Urinary bladder (tissue), 3 donors: ENCODE measurements at regions not wholly inside any gene's neighbourhood (a gene's known extent, or its start where the extent isn't known, plus 50 kb on each side); places are given as distances from the start of the nearest gene placed in this dataset.
"Not testable (repeated sequence)": the region's sequence is repeated elsewhere in the genome, so short reads cannot be mapped to it uniquely, and the experiment has no call there.

Experiments used
- DNase-seq: peaks from one replicate; pipeline ENCODE4 v3.0.0-alpha.2; 2015; ENCODE audit errors: extremely low spot score
- H3K27ac ChIP-seq: one replicate; pipeline ENCODE4 v1.5.1; 2013; ENCODE audit warnings: low read depth, mild to moderate bottlenecking, moderate library complexity
- H3K36me3 ChIP-seq: one replicate; pipeline ENCODE4 v1.6.1; 2013; ENCODE audit warnings: mild to moderate bottlenecking, moderate library complexity; ENCODE audit not compliant: insufficient read depth
- H3K4me1 ChIP-seq: one replicate; pipeline ENCODE4 v1.6.1; 2013; ENCODE audit warnings: mild to moderate bottlenecking, moderate library complexity; ENCODE audit not compliant: insufficient read depth
- H3K4me3 ChIP-seq: one replicate; pipeline ENCODE4 v1.5.1; 2013; ENCODE audit warnings: low read depth, low read length
- WGBS: extraction: QIAGEN DNeasy Blood & Tissue Kit; methylation state at CpG from one replicate; pipeline ENCODE4 v1.1.7; 2013; 5-methylcytosine and 5-hydroxymethylcytosine counted together
- donor health status: healthy with polysubstance abuse.
- donor health status: healthy.

DNA sequence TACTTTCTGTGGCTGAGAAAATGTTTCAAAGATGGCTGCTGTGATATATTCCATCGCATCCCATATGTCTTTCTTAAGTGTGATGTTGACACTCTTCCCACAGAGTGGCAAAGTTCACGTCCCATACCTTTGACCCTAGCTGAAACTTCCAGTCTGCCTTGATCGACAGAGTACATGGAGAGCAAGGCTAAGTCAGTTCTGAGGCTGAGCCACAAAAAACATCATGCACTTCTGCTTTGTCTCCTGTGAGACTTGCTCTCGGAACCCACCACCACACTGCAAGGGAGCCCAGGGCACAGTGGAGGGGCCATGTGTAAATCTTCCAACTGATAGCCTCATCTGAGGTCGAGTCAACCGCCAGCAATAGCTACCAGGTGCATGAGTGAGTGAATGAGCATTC, 431.9 kb upstream of the RUNX1 start:
- Histone ChIP-seq H3K4me1 (no peaks in the 10 kb centered on the region), H3K36me3 (no peaks in the 10 kb centered on the region), H3K4me3 (no peak overlapping the region), H3K27ac (no peak overlapping the region)
- WGBS, result 92% methylated on average over 6 of the region's 6 CpGs
- no peak for DNase-seq

DNA sequence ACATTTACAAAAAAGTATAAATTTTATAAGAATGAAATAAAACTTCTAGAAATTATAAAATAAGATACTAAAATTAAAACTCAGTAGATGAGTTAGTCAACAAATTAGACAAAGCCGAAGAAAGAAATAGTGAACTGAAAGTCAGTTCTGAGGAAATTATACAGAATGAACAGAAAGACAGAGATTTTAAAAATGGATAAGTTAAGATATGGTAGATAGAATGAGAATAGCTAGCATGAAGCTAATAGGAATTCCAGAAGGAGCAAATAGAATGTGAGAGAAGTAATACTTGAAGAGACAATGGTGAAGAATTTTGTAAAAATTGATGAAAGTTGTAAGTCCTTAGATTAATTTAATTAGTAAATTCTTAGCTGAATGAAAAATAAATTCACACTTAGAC, 430.4 kb upstream of the RUNX1 start:
- H3K27ac ChIP-seq, result no peak overlapping the region
- H3K36me3 ChIP-seq, result no peaks in the 10 kb centered on the region
- H3K4me3 ChIP-seq, result no peak overlapping the region
- no peak for DNase-seq
- WGBS, result 93% methylated on average over 1 of the region's 1 CpG
- no peaks in the 10 kb centered on the region for H3K4me1 ChIP-seq

- Histone ChIP-seq H3K36me3 (no peaks in the 10 kb centered on the region), H3K4me3 (no peak overlapping the region), H3K27ac (peak overlapping the region; percentile 56), H3K4me1 (no peaks in the 10 kb centered on the region)
- DNase-seq, result no peak
Observed at GRCh38 chr21:35479065-35479448, 430.0 kb upstream of the RUNX1 start.

DNA sequence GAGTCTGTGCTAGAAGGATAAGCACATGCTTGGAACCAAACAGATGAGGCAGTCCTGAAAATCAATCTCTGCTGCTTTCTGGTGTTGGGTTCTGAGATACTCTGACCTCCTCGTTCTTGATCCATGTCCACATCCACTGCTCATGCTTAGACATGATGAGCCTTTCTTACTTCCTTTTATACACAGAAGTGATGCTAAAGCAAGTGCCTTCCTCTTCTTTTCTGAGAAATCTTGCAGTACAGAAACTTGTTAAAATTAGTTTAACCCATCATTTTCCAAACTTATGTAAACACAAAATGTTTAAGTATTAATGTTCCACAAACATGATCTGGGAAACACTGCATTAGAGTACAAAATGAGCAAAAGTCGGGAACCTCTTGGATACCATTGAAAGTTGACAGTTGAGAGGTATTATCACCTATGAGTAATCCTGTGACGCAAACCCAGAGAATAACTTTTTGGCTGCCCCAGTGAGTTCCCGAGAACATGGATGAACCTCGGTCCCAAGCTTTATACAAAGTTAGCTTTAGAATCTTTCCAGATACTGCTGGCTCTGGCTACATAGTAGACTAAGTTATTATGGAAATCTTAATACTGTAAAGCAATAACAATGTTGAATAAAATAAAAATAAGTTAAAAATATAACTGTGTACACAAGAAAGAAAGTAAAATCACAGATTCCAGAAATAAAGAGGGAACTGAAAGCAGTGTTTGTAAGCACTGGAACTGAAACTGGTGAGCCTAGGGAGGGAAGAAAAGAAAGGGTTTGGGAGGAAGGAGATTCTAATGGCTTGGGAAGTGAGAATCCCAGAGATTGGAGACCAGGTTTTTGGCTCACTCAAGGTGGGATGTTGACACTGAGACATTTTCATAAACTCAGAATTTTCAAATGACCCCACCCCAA, 429.3 kb upstream of the RUNX1 start:
- H3K4me1 ChIP-seq, result no peaks in the 10 kb centered on the region
- peak overlapping the region; percentile 56 for H3K27ac ChIP-seq
- DNase-seq, result no peak
- no peak overlapping the region for H3K4me3 ChIP-seq
- 50% methylated on average over 5 of the region's 5 CpGs for WGBS
- H3K36me3 ChIP-seq, result no peaks in the 10 kb centered on the region

- no peak overlapping the region for H3K27ac ChIP-seq
- 91% methylated on average over 3 of the region's 3 CpGs for WGBS
Observed at GRCh38 chr21:35477622-35478021, 428.5 kb upstream of the RUNX1 start.

GRCh38 chr21:35476621-35477395, 427.7 kb upstream of the RUNX1 start:
- Histone ChIP-seq H3K4me1 (no peaks in the 10 kb centered on the region), H3K27ac (peak overlapping the region; percentile 23), H3K4me3 (no peak overlapping the region), H3K36me3 (no peaks in the 10 kb centered on the region)
- DNase-seq, result no peak
- WGBS, result 26% methylated on average over 9 of the region's 9 CpGs

More at GRCh38 chr21:35477622-35478021, 428.5 kb upstream of the RUNX1 start:
- Histone ChIP-seq H3K36me3 (no peaks in the 10 kb centered on the region), H3K4me1 (no peaks in the 10 kb centered on the region), H3K4me3 (no peak overlapping the region)
- DNase-seq, result no peak

DNA sequence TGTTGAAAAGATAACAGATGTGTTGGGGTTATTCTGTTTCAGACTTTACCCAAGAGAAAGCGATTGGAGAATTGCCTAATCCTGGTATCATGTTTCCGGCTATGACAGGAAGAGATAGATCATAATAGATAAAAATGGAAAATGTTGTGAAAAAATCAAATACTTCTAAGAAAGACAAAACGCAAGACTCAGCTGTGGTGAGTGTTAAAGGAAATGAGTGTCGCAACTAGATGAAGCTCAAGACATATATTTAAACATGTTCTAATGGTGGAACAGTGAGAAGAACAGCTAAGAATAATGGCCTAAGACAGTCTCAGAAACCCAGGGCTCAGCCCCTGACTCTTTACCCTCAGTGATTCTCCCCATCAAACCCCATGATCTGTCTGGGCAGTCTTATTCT, 426.7 kb upstream of the RUNX1 start:
- DNase-seq, result no peak
- 37% methylated on average over 4 of the region's 4 CpGs for WGBS
- H3K4me1 ChIP-seq, result no peaks in the 10 kb centered on the region
- H3K4me3 ChIP-seq, result no peak overlapping the region
- H3K36me3 ChIP-seq, result no peaks in the 10 kb centered on the region
- H3K27ac ChIP-seq, result no peak overlapping the region

GRCh38 chr21:35475009-35475408, 425.9 kb upstream of the RUNX1 start:
- Histone ChIP-seq H3K36me3 (no peaks in the 10 kb centered on the region), H3K27ac (no peak overlapping the region), H3K4me3 (no peak overlapping the region), H3K4me1 (no peaks in the 10 kb centered on the region)
- DNase-seq, result no peak

- 87% methylated on average over 1 of the region's 1 CpG for WGBS
- no peaks in the 10 kb centered on the region for H3K4me1 ChIP-seq
Observed at GRCh38 chr21:35473496-35473895, 424.4 kb upstream of the RUNX1 start.

GRCh38 chr21:35470522-35470921, 421.4 kb upstream of the RUNX1 start:
- no peak overlapping the region for H3K27ac ChIP-seq
- H3K4me3 ChIP-seq, result no peak overlapping the region
- no peak for DNase-seq
- H3K4me1 ChIP-seq, result no peaks in the 10 kb centered on the region
- WGBS, result 61% methylated on average over 5 of the region's 5 CpGs
- H3K36me3 ChIP-seq, result no peaks in the 10 kb centered on the region

More at GRCh38 chr21:35473496-35473895, 424.4 kb upstream of the RUNX1 start:
- Histone ChIP-seq H3K36me3 (no peaks in the 10 kb centered on the region), H3K27ac (no peak overlapping the region), H3K4me3 (no peak overlapping the region)
- no peak for DNase-seq

DNA sequence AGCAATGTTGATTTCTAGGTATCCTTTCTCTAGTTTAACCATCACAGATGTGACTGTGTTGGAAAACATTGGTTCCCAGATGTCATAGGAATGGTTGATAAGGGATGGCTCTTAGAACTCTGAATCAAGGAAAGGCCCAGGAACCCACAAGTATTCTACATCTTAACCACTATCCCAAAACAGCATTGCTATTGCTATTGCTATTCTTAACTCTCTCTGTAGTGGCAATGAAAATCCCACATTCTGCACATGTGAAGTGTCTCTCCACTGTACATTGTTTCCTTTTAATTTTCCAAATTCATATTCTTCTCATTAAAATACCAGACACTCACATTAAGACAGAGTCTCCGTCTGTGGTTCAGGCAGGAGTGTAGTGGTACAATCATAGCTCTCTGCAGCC, 420.4 kb upstream of the RUNX1 start:
- no peak for DNase-seq
- no peaks in the 10 kb centered on the region for H3K4me1 ChIP-seq
- 89% methylated on average over 1 of the region's 1 CpG for WGBS
- no peak overlapping the region for H3K4me3 ChIP-seq
- H3K36me3 ChIP-seq, result no peaks in the 10 kb centered on the region
- no peak overlapping the region for H3K27ac ChIP-seq

DNA sequence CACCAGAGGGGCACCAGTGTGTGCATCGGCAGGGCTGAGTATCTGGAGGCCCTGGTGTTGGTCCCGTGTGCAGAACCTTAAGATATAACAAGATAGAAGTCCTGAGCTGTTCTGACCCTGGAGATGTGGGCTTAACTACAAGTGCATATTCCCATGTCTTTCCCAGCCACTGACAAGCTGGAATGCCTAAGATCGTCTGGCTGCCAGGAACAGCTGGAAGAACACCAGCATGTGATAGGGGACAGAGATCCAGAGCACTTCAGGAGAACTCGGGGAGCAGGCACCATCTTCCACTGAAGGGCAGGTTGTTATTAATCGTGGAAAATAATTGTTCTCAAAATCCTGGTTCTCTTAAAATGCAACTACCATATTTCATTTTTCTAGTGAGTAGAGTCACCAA, 419.9 kb upstream of the RUNX1 start:
- no peak overlapping the region for H3K4me3 ChIP-seq
- H3K27ac ChIP-seq, result no peak overlapping the region
- DNase-seq, result no peak
- H3K4me1 ChIP-seq, result no peaks in the 10 kb centered on the region
- H3K36me3 ChIP-seq, result no peaks in the 10 kb centered on the region
- 56% methylated on average over 5 of the region's 5 CpGs for WGBS

DNA sequence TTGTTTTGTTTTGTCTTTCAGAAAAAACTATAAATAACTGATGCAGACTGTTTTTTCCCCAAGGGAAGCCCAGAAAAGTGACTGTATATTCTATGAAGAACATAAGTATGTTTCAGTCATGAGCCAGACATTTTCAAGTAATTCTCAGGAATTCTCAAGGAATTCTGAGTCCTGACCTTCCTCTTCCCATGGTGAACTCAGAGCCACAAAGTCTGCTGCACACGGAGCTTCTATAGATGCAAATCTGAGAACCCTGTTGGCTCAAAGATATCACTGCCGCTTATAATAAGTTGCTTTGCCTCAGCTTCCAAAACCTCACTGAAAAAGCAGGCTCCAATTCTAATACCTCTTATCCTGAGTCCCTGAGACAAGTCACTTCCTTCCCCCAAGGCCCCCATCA, 418.5 kb upstream of the RUNX1 start:
- H3K4me1 ChIP-seq, result no peaks in the 10 kb centered on the region
- H3K4me3 ChIP-seq, result no peak overlapping the region
- DNase-seq, result no peak
- H3K27ac ChIP-seq, result no peak overlapping the region
- no peaks in the 10 kb centered on the region for H3K36me3 ChIP-seq
- WGBS, result 48% methylated on average over 2 of the region's 2 CpGs

DNA sequence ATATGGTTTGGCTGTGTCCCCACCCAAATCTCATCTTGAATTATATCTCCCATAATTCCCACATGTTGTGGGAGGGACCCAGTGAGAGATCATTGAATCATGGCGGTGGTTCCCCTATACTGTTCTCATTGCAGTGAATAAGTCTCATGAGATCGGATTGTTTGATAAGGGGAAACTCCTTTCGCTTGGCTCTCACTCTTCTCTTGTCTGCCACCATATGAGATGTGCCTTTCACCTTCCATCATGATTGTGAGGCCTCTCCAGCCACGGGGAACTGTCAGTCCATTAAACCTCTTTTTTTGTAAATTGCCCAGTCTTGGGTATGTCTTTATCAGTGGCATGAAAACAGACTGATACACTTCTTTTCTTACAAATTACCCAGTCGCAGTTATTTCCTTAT, 417.6 kb upstream of the RUNX1 start:
- DNase-seq, H3K36me3 ChIP-seq, H3K4me3 ChIP-seq, H3K27ac ChIP-seq, H3K4me1 ChIP-seq: not testable (repeated sequence)
- WGBS, result 94% methylated on average over 5 of the region's 5 CpGs
